ENCODE measurements at regions not wholly inside any gene's neighbourhood (a gene's known extent, or its start where the extent isn't known, plus 50 kb on each side); places are given as distances from the start of the nearest gene placed in this dataset.
"Not testable (repeated sequence)": the region's sequence is repeated elsewhere in the genome, so short reads cannot be mapped to it uniquely, and the experiment has no call there.

DNA sequence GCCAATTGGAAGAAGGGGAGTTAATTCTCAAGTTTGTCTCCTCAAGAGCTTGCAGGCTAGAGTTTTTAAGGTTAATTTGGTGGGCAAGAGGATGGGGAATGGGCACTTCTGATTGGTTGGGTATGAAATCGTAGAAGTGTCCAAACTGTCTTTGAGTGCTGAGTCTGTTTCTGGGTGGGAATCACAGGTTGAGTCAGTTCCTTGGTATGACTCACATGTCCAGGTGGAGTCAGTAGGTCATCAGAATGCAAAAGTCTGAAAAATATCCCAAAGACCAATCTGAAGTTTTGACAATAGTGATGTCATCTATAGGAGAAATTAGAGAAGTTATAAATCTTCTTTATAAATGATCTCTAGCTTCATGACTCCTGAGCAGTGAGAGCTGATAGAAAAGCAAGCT is 1252.2 kb downstream of the REEP3 start:
- Histone ChIP-seq H3K9me3 (ENCODE audit: control insufficient read depth in 2 of 2, insufficient read depth in 1 of 2, low read depth in 1 of 2, low read length in 1 of 2) (no peaks in the 10 kb centered on the region), H3K4me1 (ENCODE audit: control insufficient read depth in 2 of 2, insufficient read depth in 2 of 2, low read length in 1 of 2) (no peaks in the 10 kb centered on the region), H3K27ac (ENCODE audit: low read depth in 2 of 2, low read length in 1 of 2) (no peak overlapping the region), H3K36me3 (ENCODE audit: control insufficient read depth in 2 of 2, insufficient read depth in 2 of 2, low read length in 1 of 2) (no peaks in the 10 kb centered on the region), H3K27me3 (ENCODE audit: control insufficient read depth in 1 of 2, insufficient read depth in 2 of 2, low read length in 2 of 2) (no peaks in the 10 kb centered on the region), H3K4me3 (ENCODE audit: low read depth in 1 of 2, low read length in 2 of 2) (no peak overlapping the region)
- WGBS, 2 donors: 78 to 88% methylated on average over 1 of the region's 1 CpG

DNA sequence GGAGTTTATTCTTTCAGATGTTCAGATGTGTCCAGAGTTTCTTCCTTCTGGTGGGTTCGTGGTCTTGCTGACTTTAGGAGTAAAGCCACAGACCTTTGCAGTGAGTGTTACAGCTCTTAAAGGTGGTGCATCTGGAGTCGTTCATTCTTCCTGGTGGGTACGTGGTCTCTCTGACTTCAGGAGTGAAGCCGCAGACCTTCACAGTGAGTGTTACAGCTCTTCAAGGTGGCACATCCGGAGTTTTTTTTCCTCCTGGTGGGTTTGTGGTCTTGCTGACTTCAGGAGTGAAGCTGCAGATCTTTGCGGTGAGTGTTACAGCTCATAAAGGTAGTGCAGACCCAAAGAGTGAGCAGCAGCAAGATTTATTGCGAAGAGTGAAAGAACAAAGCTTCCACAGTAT is 1263.2 kb downstream of the REEP3 start:
- H3K27me3 ChIP-seq (ENCODE audit: control insufficient read depth in 1 of 2, insufficient read depth in 2 of 2, low read length in 2 of 2); H3K4me3 ChIP-seq (ENCODE audit: low read depth in 1 of 2, low read length in 2 of 2); H3K4me1 ChIP-seq (ENCODE audit: control insufficient read depth in 2 of 2, insufficient read depth in 2 of 2, low read length in 1 of 2); H3K36me3 ChIP-seq (ENCODE audit: control insufficient read depth in 2 of 2, insufficient read depth in 2 of 2, low read length in 1 of 2); H3K27ac ChIP-seq (ENCODE audit: low read depth in 2 of 2, low read length in 1 of 2); H3K9me3 ChIP-seq (ENCODE audit: control insufficient read depth in 2 of 2, insufficient read depth in 1 of 2, low read depth in 1 of 2, low read length in 1 of 2): not testable (repeated sequence)
- WGBS, 2 donors: 85 to 87% methylated on average over 7 of the region's 7 CpGs

DNA sequence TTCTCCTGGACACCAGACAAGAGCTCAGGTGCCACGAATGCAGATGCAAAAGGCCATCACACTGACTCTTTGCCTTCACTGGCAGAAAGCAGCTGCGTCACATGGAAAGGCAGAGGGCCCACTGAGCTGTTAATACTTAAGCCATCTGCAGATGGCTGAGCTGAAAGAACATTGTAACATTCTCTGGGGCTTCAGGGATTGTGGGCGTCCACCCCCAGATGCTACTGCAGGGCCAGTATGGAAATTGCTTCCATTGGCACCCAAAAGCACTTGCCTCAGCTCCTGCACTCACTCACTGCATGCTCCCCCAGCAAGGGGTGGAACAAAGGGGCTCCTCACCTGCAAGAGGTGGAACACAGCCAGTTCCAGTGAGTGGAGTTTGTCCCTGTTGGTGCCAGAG is 1264.6 kb downstream of the REEP3 start:
- H3K4me1 ChIP-seq (ENCODE audit: control insufficient read depth in 2 of 2, insufficient read depth in 2 of 2, low read length in 1 of 2): no peaks in the 10 kb centered on the region
- H3K9me3 ChIP-seq (ENCODE audit: control insufficient read depth in 2 of 2, insufficient read depth in 1 of 2, low read depth in 1 of 2, low read length in 1 of 2): peaks cover 3 to 7% of the 10 kb centered on the region in 2 donors
- no peaks in the 10 kb centered on the region for H3K36me3 ChIP-seq (ENCODE audit: control insufficient read depth in 2 of 2, insufficient read depth in 2 of 2, low read length in 1 of 2)
- no peak overlapping the region for H3K27ac ChIP-seq (ENCODE audit: low read depth in 2 of 2, low read length in 1 of 2)
- no peak overlapping the region for H3K4me3 ChIP-seq (ENCODE audit: low read depth in 1 of 2, low read length in 2 of 2)
- 74 to 79% methylated on average over 3 of the region's 3 CpGs for WGBS, 2 donors
- no peaks in the 10 kb centered on the region for H3K27me3 ChIP-seq (ENCODE audit: control insufficient read depth in 1 of 2, insufficient read depth in 2 of 2, low read length in 2 of 2)

DNA sequence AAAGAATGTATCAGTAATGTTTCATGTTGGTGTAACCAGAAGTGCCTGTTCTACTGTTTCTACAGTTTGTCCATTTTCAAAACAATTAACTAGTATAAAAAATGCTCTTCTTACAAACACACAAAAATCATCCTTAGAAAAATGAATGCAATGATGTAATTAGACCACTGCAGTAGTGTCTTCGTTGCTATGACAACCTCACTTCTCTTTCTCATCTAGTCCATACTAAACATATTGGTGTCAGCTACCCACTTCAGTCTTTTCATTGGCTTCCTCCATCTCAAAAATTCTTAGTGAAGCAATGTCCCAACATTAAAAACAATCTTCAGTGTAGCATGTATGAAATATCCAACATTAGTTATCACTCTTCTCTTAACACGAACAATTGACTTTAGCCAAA is 1265.8 kb downstream of the REEP3 start:
- Histone ChIP-seq H3K4me1 (ENCODE audit: control insufficient read depth in 2 of 2, insufficient read depth in 2 of 2, low read length in 1 of 2) (no peaks in the 10 kb centered on the region), H3K36me3 (ENCODE audit: control insufficient read depth in 2 of 2, insufficient read depth in 2 of 2, low read length in 1 of 2) (no peaks in the 10 kb centered on the region), H3K27ac (ENCODE audit: low read depth in 2 of 2, low read length in 1 of 2) (no peak overlapping the region), H3K4me3 (ENCODE audit: low read depth in 1 of 2, low read length in 2 of 2) (no peak overlapping the region), H3K27me3 (ENCODE audit: control insufficient read depth in 1 of 2, insufficient read depth in 2 of 2, low read length in 2 of 2) (no peaks in the 10 kb centered on the region), H3K9me3 (ENCODE audit: control insufficient read depth in 2 of 2, insufficient read depth in 1 of 2, low read depth in 1 of 2, low read length in 1 of 2) (peaks cover 0 to 7% of the 10 kb centered on the region in 2 donors)
- 67 to 78% methylated on average over 2 of the region's 2 CpGs for WGBS, 2 donors

DNA sequence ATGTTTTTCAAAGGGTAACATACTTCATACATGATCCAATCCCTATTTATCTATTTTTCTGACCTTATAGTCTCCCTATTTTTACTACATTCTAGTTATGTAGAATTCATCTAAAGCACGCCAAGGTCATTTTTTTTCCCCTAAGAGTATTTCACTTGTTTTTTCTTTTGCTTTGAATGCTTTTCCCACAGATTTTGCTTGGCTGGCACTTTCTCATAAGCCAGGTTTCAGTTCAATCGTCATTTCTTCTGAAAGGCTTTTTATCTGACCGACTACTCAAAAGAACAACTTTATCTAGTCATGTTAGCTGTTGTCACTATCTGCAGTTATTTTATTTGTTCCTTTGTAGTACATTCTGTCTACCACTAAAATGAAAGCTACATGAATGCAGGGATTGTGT is 1274.6 kb downstream of the REEP3 start:
- 57 to 67% methylated on average over 3 of the region's 3 CpGs for WGBS, 2 donors
- Histone ChIP-seq H3K4me1 (ENCODE audit: control insufficient read depth in 2 of 2, insufficient read depth in 2 of 2, low read length in 1 of 2) (no peaks in the 10 kb centered on the region), H3K9me3 (ENCODE audit: control insufficient read depth in 2 of 2, insufficient read depth in 1 of 2, low read depth in 1 of 2, low read length in 1 of 2) (no peaks in the 10 kb centered on the region), H3K27ac (ENCODE audit: low read depth in 2 of 2, low read length in 1 of 2) (no peak overlapping the region), H3K4me3 (ENCODE audit: low read depth in 1 of 2, low read length in 2 of 2) (no peak overlapping the region), H3K36me3 (ENCODE audit: control insufficient read depth in 2 of 2, insufficient read depth in 2 of 2, low read length in 1 of 2) (no peaks in the 10 kb centered on the region), H3K27me3 (ENCODE audit: control insufficient read depth in 1 of 2, insufficient read depth in 2 of 2, low read length in 2 of 2) (no peaks in the 10 kb centered on the region)

DNA sequence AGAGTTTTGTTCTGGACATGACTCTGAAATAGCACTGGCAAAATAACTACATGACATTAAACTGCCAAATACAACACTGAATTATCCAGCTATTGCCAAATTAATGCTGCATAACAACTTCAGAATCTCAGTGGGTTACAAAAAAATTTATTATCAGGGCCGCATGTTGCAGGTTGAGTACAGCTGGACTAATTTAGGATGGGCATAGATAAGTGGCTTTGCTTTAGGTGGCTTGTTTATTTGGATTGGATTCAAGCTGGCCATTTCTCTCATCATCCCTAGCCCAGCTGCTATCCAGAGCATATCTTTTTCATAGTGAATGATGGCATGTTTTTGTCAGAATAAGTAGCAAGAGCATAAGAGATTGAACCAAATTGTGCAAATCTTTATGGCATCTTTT is 1277.1 kb downstream of the REEP3 start:
- Histone ChIP-seq H3K9me3 (ENCODE audit: control insufficient read depth in 2 of 2, insufficient read depth in 1 of 2, low read depth in 1 of 2, low read length in 1 of 2) (no peaks in the 10 kb centered on the region), H3K4me3 (ENCODE audit: low read depth in 1 of 2, low read length in 2 of 2) (no peak overlapping the region), H3K27ac (ENCODE audit: low read depth in 2 of 2, low read length in 1 of 2) (no peak overlapping the region), H3K36me3 (ENCODE audit: control insufficient read depth in 2 of 2, insufficient read depth in 2 of 2, low read length in 1 of 2) (no peaks in the 10 kb centered on the region), H3K27me3 (ENCODE audit: control insufficient read depth in 1 of 2, insufficient read depth in 2 of 2, low read length in 2 of 2) (no peaks in the 10 kb centered on the region), H3K4me1 (ENCODE audit: control insufficient read depth in 2 of 2, insufficient read depth in 2 of 2, low read length in 1 of 2) (no peaks in the 10 kb centered on the region)
- WGBS, 2 donors: 43 to 67% methylated on average over 1 of the region's 1 CpG

DNA sequence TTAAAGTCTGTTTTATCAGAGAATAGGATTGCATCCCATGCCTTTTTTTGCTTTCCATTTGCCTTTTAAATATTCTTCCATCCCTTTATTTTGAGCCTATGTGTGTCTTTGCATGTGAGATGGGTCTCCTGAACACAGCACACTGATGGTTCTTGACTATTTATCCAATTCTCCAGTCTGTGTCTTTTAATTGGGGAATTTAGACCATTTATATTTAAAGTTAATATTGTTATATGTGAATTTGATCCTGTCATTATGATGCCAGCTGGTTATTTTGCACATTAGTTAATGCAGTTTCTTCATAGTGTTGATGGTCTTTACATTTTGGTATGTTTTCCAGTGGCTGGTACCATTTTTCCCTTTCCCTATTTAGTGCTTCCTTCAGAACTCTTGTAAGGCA is 1287.0 kb downstream of the REEP3 start:
- not testable (repeated sequence) for H3K36me3 ChIP-seq (ENCODE audit: control insufficient read depth in 2 of 2, insufficient read depth in 2 of 2, low read length in 1 of 2); H3K4me1 ChIP-seq (ENCODE audit: control insufficient read depth in 2 of 2, insufficient read depth in 2 of 2, low read length in 1 of 2); H3K4me3 ChIP-seq (ENCODE audit: low read depth in 1 of 2, low read length in 2 of 2); H3K27ac ChIP-seq (ENCODE audit: low read depth in 2 of 2, low read length in 1 of 2); H3K9me3 ChIP-seq (ENCODE audit: control insufficient read depth in 2 of 2, insufficient read depth in 1 of 2, low read depth in 1 of 2, low read length in 1 of 2); H3K27me3 ChIP-seq (ENCODE audit: control insufficient read depth in 1 of 2, insufficient read depth in 2 of 2, low read length in 2 of 2)

DNA sequence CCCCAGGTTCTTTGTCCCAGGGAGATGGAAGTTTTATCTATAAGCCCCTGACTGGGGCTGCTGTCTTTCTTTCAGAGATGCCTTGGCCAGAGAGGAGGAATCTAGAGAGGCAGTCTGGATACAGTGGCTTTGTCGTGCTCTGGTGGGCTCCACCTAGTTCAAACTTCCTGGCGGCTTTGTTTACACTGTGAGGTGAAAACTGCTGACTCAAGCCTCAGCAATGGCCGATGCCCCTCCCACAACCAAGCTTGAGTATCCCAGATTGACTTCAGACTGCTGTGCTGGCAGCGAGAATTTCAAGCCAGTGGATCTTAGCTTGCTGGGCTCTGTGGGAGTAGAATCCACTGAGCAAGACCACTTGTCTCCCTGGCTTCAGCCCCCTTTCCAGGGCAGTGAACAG is 1288.8 kb downstream of the REEP3 start:
- not testable (repeated sequence) for H3K4me1 ChIP-seq (ENCODE audit: control insufficient read depth in 2 of 2, insufficient read depth in 2 of 2, low read length in 1 of 2); H3K36me3 ChIP-seq (ENCODE audit: control insufficient read depth in 2 of 2, insufficient read depth in 2 of 2, low read length in 1 of 2); H3K27ac ChIP-seq (ENCODE audit: low read depth in 2 of 2, low read length in 1 of 2); H3K9me3 ChIP-seq (ENCODE audit: control insufficient read depth in 2 of 2, insufficient read depth in 1 of 2, low read depth in 1 of 2, low read length in 1 of 2); H3K27me3 ChIP-seq (ENCODE audit: control insufficient read depth in 1 of 2, insufficient read depth in 2 of 2, low read length in 2 of 2); H3K4me3 ChIP-seq (ENCODE audit: low read depth in 1 of 2, low read length in 2 of 2)
- WGBS, 2 donors: 46 to 52% methylated on average over 4 of the region's 4 CpGs

DNA sequence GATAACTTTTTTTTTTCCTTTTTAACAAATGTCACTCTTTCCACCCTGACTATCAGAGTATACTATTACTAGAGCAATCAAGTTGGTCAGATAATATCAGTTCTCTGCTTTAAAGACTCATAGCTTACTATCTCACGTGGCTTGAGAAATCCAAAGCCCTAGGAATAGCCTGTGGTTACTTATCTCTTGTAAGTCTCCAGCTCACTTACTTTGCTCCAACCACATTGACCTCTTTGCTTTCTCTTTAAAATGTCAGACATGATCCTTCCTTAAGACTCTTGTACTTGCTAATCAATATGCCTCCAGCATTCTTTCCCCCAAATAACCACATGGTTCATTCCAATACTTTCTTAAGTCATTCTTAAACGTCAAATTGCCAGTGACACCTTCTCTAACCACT is 1292.2 kb downstream of the REEP3 start:
- no peak overlapping the region for H3K4me3 ChIP-seq (ENCODE audit: low read depth in 1 of 2, low read length in 2 of 2)

DNA sequence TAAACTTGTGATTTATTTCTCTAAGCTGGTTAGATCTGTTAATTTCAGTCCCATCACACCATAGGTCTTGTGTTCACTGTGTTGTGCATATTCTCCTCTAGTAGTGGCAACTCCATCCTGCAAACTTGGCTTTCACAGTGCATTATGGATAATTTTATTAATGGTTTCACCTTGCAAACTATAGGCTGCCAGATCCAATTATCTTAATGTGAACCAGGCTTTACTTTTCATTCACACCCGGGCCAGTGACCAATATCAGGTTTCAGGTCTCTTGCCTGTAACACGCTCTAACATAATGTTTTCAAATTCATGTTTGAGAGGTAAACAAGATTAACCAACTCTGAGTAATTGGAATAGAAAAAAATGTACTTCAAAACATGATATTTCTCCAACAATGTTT is 1293.0 kb downstream of the REEP3 start:
- WGBS, 2 donors: 62 to 63% methylated on average over 2 of the region's 2 CpGs
- Histone ChIP-seq H3K4me1 (ENCODE audit: control insufficient read depth in 2 of 2, insufficient read depth in 2 of 2, low read length in 1 of 2) (no peaks in the 10 kb centered on the region), H3K27me3 (ENCODE audit: control insufficient read depth in 1 of 2, insufficient read depth in 2 of 2, low read length in 2 of 2) (no peaks in the 10 kb centered on the region)

More for the DNA sequence above, 1292.2 kb downstream of the REEP3 start:
- WGBS, 2 donors: 63 to 65% methylated on average over 2 of the region's 2 CpGs
- no peaks in the 10 kb centered on the region for H3K4me1 ChIP-seq (ENCODE audit: control insufficient read depth in 2 of 2, insufficient read depth in 2 of 2, low read length in 1 of 2)
- no peaks in the 10 kb centered on the region for H3K27me3 ChIP-seq (ENCODE audit: control insufficient read depth in 1 of 2, insufficient read depth in 2 of 2, low read length in 2 of 2)
- no peak overlapping the region for H3K27ac ChIP-seq (ENCODE audit: low read depth in 2 of 2, low read length in 1 of 2)
- H3K36me3 ChIP-seq (ENCODE audit: control insufficient read depth in 2 of 2, insufficient read depth in 2 of 2, low read length in 1 of 2): no peaks in the 10 kb centered on the region
- no peaks in the 10 kb centered on the region for H3K9me3 ChIP-seq (ENCODE audit: control insufficient read depth in 2 of 2, insufficient read depth in 1 of 2, low read depth in 1 of 2, low read length in 1 of 2)

More for the DNA sequence above, 1293.0 kb downstream of the REEP3 start:
- Histone ChIP-seq H3K27ac (ENCODE audit: low read depth in 2 of 2, low read length in 1 of 2) (no peak overlapping the region), H3K9me3 (ENCODE audit: control insufficient read depth in 2 of 2, insufficient read depth in 1 of 2, low read depth in 1 of 2, low read length in 1 of 2) (no peaks in the 10 kb centered on the region), H3K36me3 (ENCODE audit: control insufficient read depth in 2 of 2, insufficient read depth in 2 of 2, low read length in 1 of 2) (no peaks in the 10 kb centered on the region), H3K4me3 (ENCODE audit: low read depth in 1 of 2, low read length in 2 of 2) (no peak overlapping the region)

Measured in esophagus (tissue), 2 donors.